Mucosa of descending colon (tissue), 3 donors: ENCODE measurements at regions not wholly inside any gene's neighbourhood (a gene's known extent, or its start where the extent isn't known, plus 50 kb on each side); places are given as distances from the start of the nearest gene placed in this dataset.

Experiments
- ATAC-seq: fragments of 200-7000 bp; cut with Tn5 transposase; one replicate; pipeline ENCODE4 v1.9.1; 2020; ENCODE audit warnings: mild to moderate bottlenecking, moderate library complexity
- DNase-seq, 3 donors: peaks; one replicate each; pipeline ENCODE4 v3.0.0-alpha.2; 2020
- H3K36me3 ChIP-seq: fragments of 200-600 bp; one replicate; pipeline ENCODE4 v1.8.0; 2021; ENCODE audit warnings: low read depth, mild to moderate bottlenecking
- H3K4me1 ChIP-seq: fragments of 200-600 bp; one replicate; pipeline ENCODE4 v1.8.0; 2021; ENCODE audit warnings: low read depth, mild to moderate bottlenecking
- H3K4me3 ChIP-seq: fragments of 200-600 bp; one replicate; pipeline ENCODE4 v1.8.0; 2021; ENCODE audit warnings: mild to moderate bottlenecking
- H3K9me3 ChIP-seq: fragments of 200-600 bp; one replicate; pipeline ENCODE4 v1.8.0; 2021; ENCODE audit warnings: mild to moderate bottlenecking
- CTCF ChIP-seq: fragments of 200-600 bp; IDR thresholded peaks from one replicate; pipeline ENCODE4 v1.8.0; 2022; ENCODE audit warnings: antibody characterized with exemption, mild to moderate bottlenecking
- intact Hi-C, 2 donors: fragments of 100-400 bp; cut with DNase I in 1 of 2; cut with micrococcal nuclease in 1 of 2; formaldehyde crosslinking; loops; one replicate each; pipeline versions ENCODE4 v1.11.0 to v1.11.1; 2022; cut with DNase I, micrococcal nuclease
- donor health status: DM: no; HTN: no; CAD: no; lungs with moderate emphysema.
- donor health status: DM: no; HTN: no; CAD: no.
- donor health status: DM: no; HTN: yes; CAD: no.

- no peak for ATAC-seq
- DNase-seq, result no peak
- intact Hi-C loops, result no loop called here
Observed at GRCh38 chr3:30181178-30181465, 425.3 kb upstream of the TGFBR2 start.

GRCh38 chr3:30181581-30181980, 424.8 kb upstream of the TGFBR2 start:
- no peak for ATAC-seq
- TF ChIP-seq CTCF, result no peak

More at GRCh38 chr3:30181178-30181465, 425.3 kb upstream of the TGFBR2 start:
- no peaks in the 10 kb centered on the region for H3K9me3 ChIP-seq
- H3K4me3 ChIP-seq, result no peak overlapping the region
- H3K4me1 ChIP-seq, result no peaks in the 10 kb centered on the region
- TF ChIP-seq CTCF, result no peak
- no peaks in the 10 kb centered on the region for H3K36me3 ChIP-seq

GRCh38 chr3:30183421-30183820, 423.0 kb upstream of the TGFBR2 start:
- no peak for DNase-seq
- Histone ChIP-seq H3K4me1 (no peaks in the 10 kb centered on the region), H3K4me3 (no peak overlapping the region), H3K9me3 (no peaks in the 10 kb centered on the region), H3K36me3 (no peaks in the 10 kb centered on the region)
- TF ChIP-seq CTCF, result no peak
- no peak for ATAC-seq
- intact Hi-C loops, result no loop called here

More at GRCh38 chr3:30181581-30181980, 424.8 kb upstream of the TGFBR2 start:
- Histone ChIP-seq H3K36me3 (no peaks in the 10 kb centered on the region), H3K4me1 (no peaks in the 10 kb centered on the region), H3K4me3 (no peak overlapping the region), H3K9me3 (no peaks in the 10 kb centered on the region)
- no peak for DNase-seq
- intact Hi-C loops, result no loop called here

- DNase-seq (no peak), ATAC-seq (no peak)
- intact Hi-C loops, result no loop called here
- Histone ChIP-seq H3K4me1 (no peaks in the 10 kb centered on the region), H3K4me3 (no peak overlapping the region), H3K9me3 (no peaks in the 10 kb centered on the region), H3K36me3 (no peaks in the 10 kb centered on the region)
- TF ChIP-seq CTCF, result no peak
Observed at GRCh38 chr3:30184091-30184810, 422.1 kb upstream of the TGFBR2 start.

- H3K36me3 ChIP-seq, result no peaks in the 10 kb centered on the region
- no peak for TF ChIP-seq CTCF
- no peaks in the 10 kb centered on the region for H3K4me1 ChIP-seq
- H3K9me3 ChIP-seq, result no peaks in the 10 kb centered on the region
- intact Hi-C loops, result no loop called here
- DNase-seq, result no peak
- H3K4me3 ChIP-seq, result no peak overlapping the region
- ATAC-seq, result no peak
Observed at GRCh38 chr3:30185872-30186271, 420.5 kb upstream of the TGFBR2 start.

- no peak overlapping the region for H3K4me3 ChIP-seq
- ATAC-seq (no peak), DNase-seq (no peak)
- H3K36me3 ChIP-seq, result no peaks in the 10 kb centered on the region
- TF ChIP-seq CTCF, result no peak
- intact Hi-C loops, result no loop called here
- no peaks in the 10 kb centered on the region for H3K4me1 ChIP-seq
- no peaks in the 10 kb centered on the region for H3K9me3 ChIP-seq
Observed at GRCh38 chr3:30186741-30187219, 419.6 kb upstream of the TGFBR2 start.
